Keratinocyte (primary cell): ENCODE measurements at regions not wholly inside any gene's neighbourhood (a gene's known extent, or its start where the extent isn't known, plus 50 kb on each side); places are given as distances from the start of the nearest gene placed in this dataset.

Experiments used
- DNase-seq: peaks from one replicate; pipeline ENCODE4 v3.0.0-alpha.2; 2011; ENCODE audit warnings: low read depth, missing footprints, low spot score
- FAIRE-seq: peaks from 2 replicates; lab custom pipeline; 2011; peaks lifted over from hg19 to GRCh38; lab: Jason Lieb, UNC
- H2AFZ ChIP-seq: 2 replicates; pipeline ENCODE4 v1.6.0; 2012; ENCODE audit warnings: low read length, control low read depth, inconsistent platforms; ENCODE audit not compliant: control insufficient read depth
- H3K27ac ChIP-seq: 2 replicates; pipeline ENCODE4 v1.5.1; 2011; ENCODE audit warnings: low read length; ENCODE audit not compliant: control insufficient read depth, insufficient read depth
- H3K27me3 ChIP-seq: 3 replicates; pipeline ENCODE4 v1.6.0; 2011; ENCODE audit warnings: low read length; ENCODE audit not compliant: control insufficient read depth, insufficient read depth; ENCODE audit errors: extremely low read depth
- H3K36me3 ChIP-seq, 2 experiments: 2 replicates in 1 of 2; 3 replicates in 1 of 2; pipeline ENCODE4 v1.5.1; 2011; ENCODE audit warnings: low read length in 2 of 2, mild to moderate bottlenecking in 1 of 2; ENCODE audit not compliant: control insufficient read depth in 2 of 2, insufficient read depth in 2 of 2; ENCODE audit errors: extremely low read depth in 1 of 2
- H3K4me1 ChIP-seq: 3 replicates; pipeline ENCODE4 v1.5.1; 2011; ENCODE audit warnings: low read length; ENCODE audit not compliant: control insufficient read depth, insufficient read depth; ENCODE audit errors: extremely low read depth
- H3K4me2 ChIP-seq: 3 replicates; pipeline ENCODE4 v1.6.0; 2011; ENCODE audit warnings: low read depth, low read length; ENCODE audit not compliant: control insufficient read depth, insufficient read depth; ENCODE audit errors: extremely low read depth
- H3K4me3 ChIP-seq, 3 experiments: fragments of 200-600 bp in 1 of 3; sonication (generic) in 1 of 3; 2 replicates in 2 of 3; 3 replicates in 1 of 3; pipeline ENCODE4 v1.5.1; 2011 to 2016; ENCODE audit warnings: low read length in 3 of 3, mild to moderate bottlenecking in 3 of 3, control low read depth in 2 of 3, inconsistent platforms in 1 of 3, low read depth in 1 of 3, mixed read lengths in 1 of 3, mixed run types in 1 of 3, moderate library complexity in 1 of 3; ENCODE audit not compliant: control insufficient read depth in 2 of 3, insufficient read depth in 2 of 3; ENCODE audit errors: extremely low read depth in 1 of 3
- H3K79me2 ChIP-seq: 2 replicates; pipeline ENCODE4 v1.6.0; 2012; ENCODE audit warnings: low read length; ENCODE audit not compliant: control insufficient read depth, insufficient read depth
- H3K9ac ChIP-seq: 3 replicates; pipeline ENCODE4 v1.6.0; 2011; ENCODE audit warnings: low read length; ENCODE audit not compliant: control insufficient read depth, insufficient read depth; ENCODE audit errors: extremely low read depth
- H3K9me1 ChIP-seq: 3 replicates; pipeline ENCODE4 v1.6.0; 2011; ENCODE audit warnings: low read length; ENCODE audit not compliant: control insufficient read depth, insufficient read depth; ENCODE audit errors: extremely low read depth
- H3K9me3 ChIP-seq: 2 replicates; pipeline ENCODE4 v1.5.1; 2012; ENCODE audit warnings: low read depth, low read length; ENCODE audit not compliant: control insufficient read depth
- H4K20me1 ChIP-seq: 3 replicates; pipeline ENCODE4 v1.6.0; 2011; ENCODE audit warnings: low read length; ENCODE audit not compliant: control insufficient read depth, insufficient read depth; ENCODE audit errors: extremely low read depth
- EZH2 ChIP-seq: IDR thresholded peaks from one replicate; pipeline ENCODE4 v1.6.1; 2012; ENCODE audit warnings: inconsistent platforms, mild to moderate bottlenecking, low read length, moderate library complexity
- dilution Hi-C: fragments of 300-500 bp; cut with MboI; formaldehyde crosslinking; loops from one replicate; pipeline ENCODE4 v1.7.0; 2020; ENCODE audit warnings: low sequenced_read_pairs; ENCODE audit not compliant: extremely low pct_ligation_motif_present
- TF ChIP-seq, protein P1 (sequence below), 3 experiments: IDR thresholded peaks in 1 of 3; conservative IDR thresholded peaks in 1 of 3; optimal IDR thresholded peaks in 1 of 3; 2 replicates in 2 of 3; 3 replicates in 1 of 3; pipeline versions ENCODE3 to v1.5.1; 2011; ENCODE audit warnings: low read length in 3 of 3, mild to moderate bottlenecking in 3 of 3, moderate library complexity in 2 of 3, control low read depth in 1 of 3, inconsistent platforms in 1 of 3; ENCODE audit not compliant: insufficient read depth in 2 of 3; ENCODE audit errors: extremely low read depth in 1 of 3

GRCh38 chr5:121762426-121762825 lies 89.3 kb upstream of the FTMT start:
- Histone ChIP-seq H3K36me3 (no peaks in the 10 kb centered on the region), H2AFZ (no peak overlapping the region), H3K9me1 (no peaks in the 10 kb centered on the region), H3K9ac (no peak overlapping the region), H3K4me3 (no peak overlapping the region), H4K20me1 (no peaks in the 10 kb centered on the region), H3K9me3 (no peaks in the 10 kb centered on the region), H3K27me3 (no peaks in the 10 kb centered on the region), H3K4me2 (no peak overlapping the region), H3K4me1 (no peaks in the 10 kb centered on the region), H3K27ac (no peak overlapping the region), H3K79me2 (no peaks in the 10 kb centered on the region)
- DNase-seq (no peak), FAIRE-seq (no peak)
- TF ChIP-seq, protein P1, sequence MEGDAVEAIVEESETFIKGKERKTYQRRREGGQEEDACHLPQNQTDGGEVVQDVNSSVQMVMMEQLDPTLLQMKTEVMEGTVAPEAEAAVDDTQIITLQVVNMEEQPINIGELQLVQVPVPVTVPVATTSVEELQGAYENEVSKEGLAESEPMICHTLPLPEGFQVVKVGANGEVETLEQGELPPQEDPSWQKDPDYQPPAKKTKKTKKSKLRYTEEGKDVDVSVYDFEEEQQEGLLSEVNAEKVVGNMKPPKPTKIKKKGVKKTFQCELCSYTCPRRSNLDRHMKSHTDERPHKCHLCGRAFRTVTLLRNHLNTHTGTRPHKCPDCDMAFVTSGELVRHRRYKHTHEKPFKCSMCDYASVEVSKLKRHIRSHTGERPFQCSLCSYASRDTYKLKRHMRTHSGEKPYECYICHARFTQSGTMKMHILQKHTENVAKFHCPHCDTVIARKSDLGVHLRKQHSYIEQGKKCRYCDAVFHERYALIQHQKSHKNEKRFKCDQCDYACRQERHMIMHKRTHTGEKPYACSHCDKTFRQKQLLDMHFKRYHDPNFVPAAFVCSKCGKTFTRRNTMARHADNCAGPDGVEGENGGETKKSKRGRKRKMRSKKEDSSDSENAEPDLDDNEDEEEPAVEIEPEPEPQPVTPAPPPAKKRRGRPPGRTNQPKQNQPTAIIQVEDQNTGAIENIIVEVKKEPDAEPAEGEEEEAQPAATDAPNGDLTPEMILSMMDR (optimal IDR thresholded peaks at IDR 0.05 in 1 of 3, IDR thresholded peaks at IDR 0.05 in 1 of 3, conservative IDR thresholded peaks at IDR 0.05 in 1 of 3; ENCODE audit: extremely low read depth in 1 of 3, insufficient read depth in 2 of 3, low read length in 3 of 3) = no peak
- TF ChIP-seq EZH2 = no peak
- dilution Hi-C loops = no loop called here

GRCh38 chr5:121763665-121764064 lies 88.0 kb upstream of the FTMT start:
- dilution Hi-C loops = no loop called here
- Histone ChIP-seq H2AFZ (no peak overlapping the region), H3K27ac (no peak overlapping the region)

More at GRCh38 chr5:121763665-121764064, 88.0 kb upstream of the FTMT start:
- FAIRE-seq = no peak
- no peak for DNase-seq
- H3K36me3 ChIP-seq = no peaks in the 10 kb centered on the region
- H3K9me1 ChIP-seq = no peaks in the 10 kb centered on the region
- no peaks in the 10 kb centered on the region for H3K79me2 ChIP-seq
- no peak overlapping the region for H3K4me2 ChIP-seq
- H3K4me3 ChIP-seq = no peak overlapping the region
- H3K9me3 ChIP-seq = no peaks in the 10 kb centered on the region
- no peak for TF ChIP-seq EZH2
- TF ChIP-seq, protein P1 (optimal IDR thresholded peaks at IDR 0.05 in 1 of 3, IDR thresholded peaks at IDR 0.05 in 1 of 3, conservative IDR thresholded peaks at IDR 0.05 in 1 of 3; ENCODE audit: extremely low read depth in 1 of 3, insufficient read depth in 2 of 3, low read length in 3 of 3) = no peak
- no peaks in the 10 kb centered on the region for H4K20me1 ChIP-seq
- H3K9ac ChIP-seq = no peak overlapping the region
- no peaks in the 10 kb centered on the region for H3K4me1 ChIP-seq
- H3K27me3 ChIP-seq = no peaks in the 10 kb centered on the region
